ENCODE measurements at regions not wholly inside any gene's neighbourhood (a gene's known extent, or its start where the extent isn't known, plus 50 kb on each side); places are given as distances from the start of the nearest gene placed in this dataset.

DNA sequence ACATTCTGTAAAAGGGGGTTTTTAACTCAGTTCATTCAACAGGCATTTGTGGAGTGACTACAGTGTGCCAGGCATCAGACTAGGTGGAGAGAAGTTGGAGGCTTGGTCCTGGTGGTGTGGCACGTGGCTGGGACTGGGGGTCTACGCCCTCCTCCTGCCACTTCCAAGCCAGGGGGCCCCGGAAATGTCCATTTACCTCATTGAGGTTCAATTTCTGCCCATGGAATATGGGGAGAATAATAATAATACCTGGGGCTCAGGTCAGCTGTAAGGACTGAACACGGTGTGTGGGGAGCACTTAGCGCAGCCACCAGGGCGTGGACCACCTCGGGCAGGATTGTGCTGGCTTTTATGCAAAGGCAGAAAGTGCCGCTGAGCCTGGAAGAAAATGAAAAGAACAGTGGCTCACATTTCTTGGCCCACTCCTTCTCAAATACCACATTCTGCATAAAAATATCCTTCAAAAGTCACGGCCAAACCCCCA is 229.4 kb downstream of the ANKRD60 start:
- no peak overlapping the region for H3K4me3 ChIP-seq (ENCODE audit: low read length in 3 of 3)
- no peak overlapping the region for H3K9ac ChIP-seq (ENCODE audit: low read length in 3 of 3)

GRCh38 chr20:57998276-57998675 is 230.2 kb downstream of the ANKRD60 start:
- Histone ChIP-seq H3K4me1 (ENCODE audit: control insufficient read depth in 2 of 3, insufficient read depth in 2 of 3, low read depth in 1 of 3, low read length in 3 of 3) (no peaks in the 10 kb centered on the region), H3K27ac (ENCODE audit: low read depth in 2 of 2, low read length in 2 of 2) (no peak overlapping the region), H3K27me3 (ENCODE audit: control insufficient read depth, insufficient read depth, low read length) (no peaks in the 10 kb centered on the region)

More for the DNA sequence above, 229.4 kb downstream of the ANKRD60 start:
- Histone ChIP-seq H3K27me3 (ENCODE audit: control insufficient read depth, insufficient read depth, low read length) (no peaks in the 10 kb centered on the region), H3K9me3 (ENCODE audit: control insufficient read depth in 2 of 3, insufficient read depth in 1 of 3, low read length in 3 of 3) (no peaks in the 10 kb centered on the region), H3K27ac (ENCODE audit: low read depth in 2 of 2, low read length in 2 of 2) (no peak overlapping the region), H3K4me1 (ENCODE audit: control insufficient read depth in 2 of 3, insufficient read depth in 2 of 3, low read depth in 1 of 3, low read length in 3 of 3) (no peaks in the 10 kb centered on the region), H3K36me3 (ENCODE audit: control insufficient read depth in 2 of 3, insufficient read depth in 3 of 3, low read length in 3 of 3) (no peaks in the 10 kb centered on the region)
- no peak for FAIRE-seq
- intact Hi-C loops (cut with DNase I): no loop called here
- TF ChIP-seq, protein P1, sequence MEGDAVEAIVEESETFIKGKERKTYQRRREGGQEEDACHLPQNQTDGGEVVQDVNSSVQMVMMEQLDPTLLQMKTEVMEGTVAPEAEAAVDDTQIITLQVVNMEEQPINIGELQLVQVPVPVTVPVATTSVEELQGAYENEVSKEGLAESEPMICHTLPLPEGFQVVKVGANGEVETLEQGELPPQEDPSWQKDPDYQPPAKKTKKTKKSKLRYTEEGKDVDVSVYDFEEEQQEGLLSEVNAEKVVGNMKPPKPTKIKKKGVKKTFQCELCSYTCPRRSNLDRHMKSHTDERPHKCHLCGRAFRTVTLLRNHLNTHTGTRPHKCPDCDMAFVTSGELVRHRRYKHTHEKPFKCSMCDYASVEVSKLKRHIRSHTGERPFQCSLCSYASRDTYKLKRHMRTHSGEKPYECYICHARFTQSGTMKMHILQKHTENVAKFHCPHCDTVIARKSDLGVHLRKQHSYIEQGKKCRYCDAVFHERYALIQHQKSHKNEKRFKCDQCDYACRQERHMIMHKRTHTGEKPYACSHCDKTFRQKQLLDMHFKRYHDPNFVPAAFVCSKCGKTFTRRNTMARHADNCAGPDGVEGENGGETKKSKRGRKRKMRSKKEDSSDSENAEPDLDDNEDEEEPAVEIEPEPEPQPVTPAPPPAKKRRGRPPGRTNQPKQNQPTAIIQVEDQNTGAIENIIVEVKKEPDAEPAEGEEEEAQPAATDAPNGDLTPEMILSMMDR (IDR thresholded peaks at IDR 0.05; ENCODE audit: borderline replicate concordance, extremely low read depth, insufficient read depth): no peak
- no peak for DNase-seq

DNA sequence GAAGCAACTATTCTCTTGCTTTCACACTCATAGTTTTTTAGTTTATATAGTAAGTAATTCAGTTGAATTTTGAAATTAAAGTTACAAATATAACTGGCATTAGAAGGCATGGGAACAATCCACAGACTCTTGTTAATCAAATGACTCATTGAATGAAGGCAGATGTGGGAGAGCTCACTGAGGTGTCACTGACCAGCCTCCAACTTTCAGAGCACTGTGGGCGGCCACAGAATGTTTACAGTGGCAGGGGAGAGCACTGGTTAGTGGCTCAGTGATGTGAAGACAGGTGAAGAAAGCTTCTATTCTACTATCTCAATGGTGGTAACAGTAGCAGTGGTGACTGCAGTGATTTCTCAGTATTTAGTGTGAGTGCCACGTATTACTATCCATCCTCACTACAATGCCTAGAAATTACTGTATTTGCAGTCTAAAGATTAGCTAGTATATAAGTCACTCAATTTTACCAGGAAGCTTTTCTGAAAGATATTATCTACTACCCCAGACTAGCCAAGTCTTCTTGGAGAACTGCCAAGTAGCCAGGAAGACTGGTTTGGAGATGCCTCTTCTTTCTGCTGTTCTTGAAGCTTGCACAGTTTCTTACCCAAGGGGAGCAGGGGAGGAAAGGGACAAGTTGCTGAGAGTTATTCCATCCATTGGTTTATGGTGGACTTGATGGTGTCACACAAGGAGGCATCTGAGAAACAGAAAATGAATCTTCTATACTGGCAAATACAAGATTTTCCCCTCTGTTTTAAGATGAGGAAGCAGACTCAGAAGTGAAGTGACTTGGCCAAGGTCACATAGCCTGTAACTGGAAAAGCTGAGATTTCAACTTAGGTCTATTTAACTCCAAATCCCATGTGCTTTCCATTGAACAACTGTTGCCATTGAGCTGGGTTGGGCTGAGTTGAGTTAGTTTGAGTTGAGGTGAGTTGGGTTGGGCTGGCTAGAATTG is 231.2 kb downstream of the ANKRD60 start:
- Histone ChIP-seq H3K27me3 (ENCODE audit: control insufficient read depth, insufficient read depth, low read length) (no peaks in the 10 kb centered on the region), H3K27ac (ENCODE audit: low read depth in 2 of 2, low read length in 2 of 2) (no peak overlapping the region), H3K9ac (ENCODE audit: low read length in 3 of 3) (no peak overlapping the region), H3K4me3 (ENCODE audit: low read length in 3 of 3) (no peak overlapping the region), H3K4me1 (ENCODE audit: control insufficient read depth in 2 of 3, insufficient read depth in 2 of 3, low read depth in 1 of 3, low read length in 3 of 3) (no peaks in the 10 kb centered on the region), H3K36me3 (ENCODE audit: control insufficient read depth in 2 of 3, insufficient read depth in 3 of 3, low read length in 3 of 3) (no peaks in the 10 kb centered on the region), H3K9me3 (ENCODE audit: control insufficient read depth in 2 of 3, insufficient read depth in 1 of 3, low read length in 3 of 3) (no peaks in the 10 kb centered on the region)
- DNase-seq: no peak
- TF ChIP-seq, protein P1 (IDR thresholded peaks at IDR 0.05; ENCODE audit: borderline replicate concordance, extremely low read depth, insufficient read depth): no peak
- FAIRE-seq: no peak
- intact Hi-C loops (cut with DNase I): no loop called here

More at GRCh38 chr20:57998276-57998675, 230.2 kb downstream of the ANKRD60 start:
- DNase-seq (no peak), FAIRE-seq (no peak)
- intact Hi-C loops (cut with DNase I): no loop called here
- no peaks in the 10 kb centered on the region for H3K36me3 ChIP-seq (ENCODE audit: control insufficient read depth in 2 of 3, insufficient read depth in 3 of 3, low read length in 3 of 3)
- TF ChIP-seq, protein P1 (IDR thresholded peaks at IDR 0.05; ENCODE audit: borderline replicate concordance, extremely low read depth, insufficient read depth): no peak
- no peak overlapping the region for H3K4me3 ChIP-seq (ENCODE audit: low read length in 3 of 3)
- H3K9ac ChIP-seq (ENCODE audit: low read length in 3 of 3): no peak overlapping the region
- H3K9me3 ChIP-seq (ENCODE audit: control insufficient read depth in 2 of 3, insufficient read depth in 1 of 3, low read length in 3 of 3): no peaks in the 10 kb centered on the region

Data from kidney (tissue), 13 donors.